HUDEP-2 (cell line): ENCODE measurements at regions not wholly inside any gene's neighbourhood (a gene's known extent, or its start where the extent isn't known, plus 50 kb on each side); places are given as distances from the start of the nearest gene placed in this dataset.
"Not testable (repeated sequence)": the region's sequence is repeated elsewhere in the genome, so short reads cannot be mapped to it uniquely, and the experiment has no call there.

ENCODE experiments used
- DNase-seq, 76 experiments: peaks; one replicate each; lab custom pipeline; 2025; ENCODE audit not compliant: unreplicated experiment in 76 of 76; lab: John Stamatoyannopoulos, UW

GRCh38 chr12:61111218-61111617, 1149.0 kb upstream of the USP15 start:
- DNase-seq: no peak

DNA sequence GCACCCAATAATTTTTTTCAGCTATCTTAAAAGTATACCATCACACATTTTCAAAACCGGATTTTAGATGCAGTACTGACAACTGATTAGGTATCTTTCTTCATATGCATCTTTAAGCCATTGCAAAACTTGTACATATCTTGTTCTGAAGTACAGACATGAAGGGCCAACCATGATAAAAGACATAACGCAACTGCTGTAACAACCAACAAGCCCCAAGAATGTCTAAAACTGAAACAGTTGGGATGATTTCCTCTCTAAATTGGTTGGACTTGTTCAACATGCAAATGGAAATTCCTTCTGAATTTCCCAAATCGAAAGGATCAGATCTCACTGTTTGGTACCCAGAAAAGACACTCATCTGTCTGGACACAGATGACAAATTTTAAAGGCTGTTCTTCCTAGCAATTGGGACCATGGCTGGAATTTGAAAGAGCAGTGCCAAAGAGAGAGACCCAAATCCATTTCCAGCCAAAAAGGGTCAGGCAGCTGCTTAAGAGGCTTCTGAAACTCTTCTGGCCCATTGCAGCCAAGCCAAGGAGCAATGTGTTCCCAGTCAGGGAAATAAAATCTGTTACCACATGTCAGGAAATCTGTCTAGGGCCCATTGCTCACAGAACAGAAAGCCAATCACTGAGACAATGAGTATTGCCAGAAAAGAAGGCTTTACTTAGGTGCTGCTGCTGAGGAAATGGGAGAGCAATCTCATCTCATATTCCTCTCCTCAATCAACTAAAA, 1122.4 kb upstream of the USP15 start:
- no peak for DNase-seq

DNA sequence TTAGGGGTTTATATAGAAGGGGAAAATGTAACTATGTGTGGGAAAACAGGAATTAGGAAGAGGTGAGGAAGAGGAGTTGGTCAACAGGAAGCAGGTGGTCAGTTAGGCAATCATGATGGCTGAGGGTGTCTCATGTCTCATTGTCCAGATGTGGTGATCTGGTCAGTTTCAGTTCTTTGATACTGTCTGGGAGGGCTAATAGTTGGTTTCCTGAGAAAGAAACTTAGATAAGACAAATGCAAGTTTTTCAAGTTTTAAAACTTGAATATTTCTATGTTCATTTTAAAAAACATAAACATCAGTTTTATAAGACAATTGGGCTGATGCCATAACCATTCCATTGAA, 1121.8 kb upstream of the USP15 start:
- no peak for DNase-seq

- no peak for DNase-seq
Observed at GRCh38 chr12:61161961-61162360, 1098.2 kb upstream of the USP15 start.

DNA sequence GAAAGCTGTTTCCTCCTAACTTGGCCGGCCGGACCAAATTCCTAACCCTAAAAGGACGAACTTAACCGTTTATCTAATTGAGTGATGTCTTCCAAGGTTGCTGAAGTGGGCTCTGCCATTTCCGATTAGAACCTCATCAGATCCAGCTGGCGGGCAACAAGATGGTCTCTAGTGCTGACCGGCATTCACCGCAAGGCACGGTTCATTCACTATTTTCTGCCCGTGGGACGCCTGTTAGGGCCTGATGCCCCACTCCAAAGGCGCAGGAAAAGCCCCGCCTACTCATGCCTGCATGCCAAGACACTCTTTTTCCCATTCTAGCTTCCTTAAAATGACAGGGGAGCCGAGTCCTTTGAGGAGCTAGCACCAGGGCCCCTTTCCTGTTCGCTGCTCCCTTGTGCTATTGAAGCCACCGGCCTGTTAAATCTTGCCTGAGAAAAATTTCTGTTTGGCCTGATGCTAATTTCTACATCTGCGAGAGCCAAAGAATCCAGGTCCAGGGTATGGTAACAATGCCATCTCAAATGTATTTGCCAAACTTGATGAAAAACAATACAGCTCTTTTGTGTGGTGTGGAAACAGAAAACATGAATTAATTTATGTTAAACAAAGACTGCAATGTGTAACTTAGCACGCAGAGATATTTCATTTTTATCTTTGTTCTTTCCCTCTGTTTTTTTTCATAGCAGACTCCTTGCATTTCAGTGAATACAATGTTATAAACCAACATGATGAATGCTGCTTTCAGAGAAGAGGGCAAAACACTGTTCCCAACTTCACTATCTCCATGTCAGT, 1071.2 kb upstream of the USP15 start:
- no peak for DNase-seq

GRCh38 chr12:61213646-61214045, 1046.6 kb upstream of the USP15 start:
- no peak for DNase-seq

- no peak for DNase-seq
Observed at GRCh38 chr12:61220337-61220736, 1039.9 kb upstream of the USP15 start.

DNA sequence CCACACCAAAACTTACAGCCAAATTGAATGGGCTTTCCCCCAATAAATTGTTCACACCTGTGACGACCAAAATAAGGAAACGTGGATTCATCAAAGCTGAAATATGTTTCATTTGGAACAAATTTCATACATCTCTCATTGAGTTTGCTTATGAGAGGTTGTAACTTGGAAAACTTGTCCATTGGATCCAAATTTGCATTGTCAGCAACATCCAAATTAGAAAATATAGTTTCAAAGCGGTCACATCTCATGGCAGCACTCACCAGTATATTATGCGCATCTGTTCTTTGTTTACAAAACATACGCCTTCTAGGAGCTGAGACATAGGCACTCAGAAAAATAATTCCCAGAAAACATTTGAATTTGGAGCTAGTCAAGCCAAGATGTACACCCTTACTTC, 1028.2 kb upstream of the USP15 start:
- DNase-seq: no peak

- DNase-seq: no peak
Observed at GRCh38 chr12:61250303-61250702, 1009.9 kb upstream of the USP15 start.

DNA sequence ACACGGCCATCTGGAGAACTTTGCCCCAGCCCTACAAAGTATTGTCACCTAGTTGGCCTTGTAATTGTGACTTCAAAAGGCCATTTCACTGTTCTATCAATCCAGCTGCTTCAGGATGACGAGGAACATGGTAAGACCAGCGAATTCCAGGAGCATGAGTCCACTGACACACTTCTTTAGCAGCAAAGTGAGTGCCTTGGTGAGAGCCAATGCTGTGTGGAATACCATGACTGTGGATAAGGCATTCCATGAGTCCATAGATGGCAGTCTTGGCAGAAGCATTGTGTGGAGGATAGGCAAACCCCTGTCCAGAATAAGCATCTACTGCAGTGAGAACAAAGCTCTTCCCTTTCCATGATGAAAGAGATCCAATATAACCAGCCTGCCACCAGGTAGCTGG, 1009.1 kb upstream of the USP15 start:
- DNase-seq: no peak

DNA sequence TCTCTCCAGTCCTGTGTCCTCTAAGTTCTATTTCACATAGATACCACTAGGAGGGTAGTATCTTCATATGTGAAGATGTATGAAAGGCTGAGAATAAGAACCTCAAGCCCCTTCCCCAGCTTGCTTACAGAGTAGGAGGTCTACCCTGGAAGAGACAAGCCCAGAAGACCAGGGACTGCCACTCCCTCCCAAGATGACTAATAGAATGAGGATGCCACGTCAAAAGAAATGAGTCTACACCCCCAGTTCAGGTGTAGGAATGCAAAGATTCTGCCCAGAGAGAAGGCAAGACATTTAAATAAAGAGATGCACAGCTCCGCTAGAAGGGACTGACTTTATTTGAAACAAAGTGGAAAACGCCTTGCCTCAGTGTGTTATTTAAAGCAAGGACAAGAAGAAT, 1006.0 kb upstream of the USP15 start:
- DNase-seq: no peak

DNA sequence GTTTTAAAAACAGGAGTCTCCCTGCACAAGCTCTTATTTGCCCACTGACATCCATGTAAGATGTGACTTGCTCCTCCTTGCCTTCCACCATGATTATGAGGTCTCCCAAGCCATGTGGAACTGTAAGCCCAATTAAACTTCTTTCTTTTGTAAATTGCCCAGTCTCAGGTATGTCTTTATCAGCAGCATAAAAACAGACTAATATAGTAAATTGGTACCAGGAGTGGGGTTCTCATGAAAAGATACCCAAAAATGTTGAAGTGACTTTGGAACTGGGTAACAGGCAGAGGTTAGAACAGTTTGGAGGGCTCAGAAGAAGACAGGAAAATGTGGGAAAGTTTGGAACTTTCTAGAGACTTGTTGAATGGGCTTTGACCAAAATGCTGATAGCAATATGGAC, 995.9 kb upstream of the USP15 start:
- not testable (repeated sequence) for DNase-seq

GRCh38 chr12:61267474-61267873, 992.7 kb upstream of the USP15 start:
- DNase-seq: no peak

- DNase-seq: no peak
Observed at GRCh38 chr12:61272441-61272840, 987.8 kb upstream of the USP15 start.

- DNase-seq: no peak
Observed at GRCh38 chr12:61282790-61283575, 977.2 kb upstream of the USP15 start.

- no peak for DNase-seq
Observed at GRCh38 chr12:61290473-61290872, 969.7 kb upstream of the USP15 start.

GRCh38 chr12:61291647-61292046, 968.6 kb upstream of the USP15 start:
- DNase-seq: no peak

GRCh38 chr12:61294011-61294410, 966.2 kb upstream of the USP15 start:
- not testable (repeated sequence) for DNase-seq

DNA sequence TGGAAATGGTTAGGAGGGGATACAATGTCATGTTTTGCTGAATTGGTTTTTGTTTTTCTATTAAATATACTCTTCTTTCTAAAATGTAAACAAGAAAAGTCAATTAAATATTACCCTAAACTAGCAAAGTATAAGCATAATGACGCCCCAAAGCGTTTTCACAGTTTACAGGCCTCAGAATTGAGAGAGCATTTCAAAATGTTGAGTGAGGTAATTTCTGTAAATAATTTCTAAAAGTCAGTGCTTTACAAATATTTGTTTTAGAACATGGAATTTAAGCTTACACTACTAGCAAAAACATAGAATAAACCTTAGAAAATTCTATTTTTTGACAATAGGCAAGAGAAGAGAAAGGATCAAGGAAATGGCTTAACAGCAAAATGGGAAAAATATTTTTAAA, 958.4 kb upstream of the USP15 start:
- no peak for DNase-seq

- no peak for DNase-seq
Observed at GRCh38 chr12:61302282-61302681, 957.9 kb upstream of the USP15 start.

GRCh38 chr12:61308220-61308619, 952.0 kb upstream of the USP15 start:
- DNase-seq: no peak

- no peak for DNase-seq
Observed at GRCh38 chr12:61311413-61311812, 948.8 kb upstream of the USP15 start.
